GM23338 (cell line): ENCODE measurements at regions not wholly inside any gene's neighbourhood (a gene's known extent, or its start where the extent isn't known, plus 50 kb on each side); places are given as distances from the start of the nearest gene placed in this dataset.
A peak's percentile ranks its signal among the peaks of the same experiment; 100 is the strongest.

Experiments used
- ATAC-seq: fragments of 200-7000 bp; cut with Tn5 transposase; 3 replicates; pipeline ENCODE4 v1.9.1; 2020
- DNase-seq: peaks from one replicate; pipeline ENCODE4 v3.0.0-alpha.2; 2015; ENCODE audit warnings: low spot score
- H2AFZ ChIP-seq: fragments of 200-600 bp; sonication (generic); 2 replicates; pipeline ENCODE4 v1.8.0; 2016; ENCODE audit warnings: antibody characterized with exemption, mild to moderate bottlenecking, moderate library complexity
- H3F3A ChIP-seq: fragments of 200-600 bp; sonication (generic); replicated peaks from 2 replicates; pipeline ENCODE4 v1.8.0; 2017; ENCODE audit warnings: antibody characterized with exemption, mixed run types, low read depth
- H3K27ac ChIP-seq: fragments of 200-600 bp; sonication (generic); 2 replicates; pipeline ENCODE4 v1.6.1; 2016; ENCODE audit warnings: low read depth
- H3K27me3 ChIP-seq: fragments of 200-600 bp; sonication (generic); 2 replicates; pipeline ENCODE4 v1.8.0; 2016; ENCODE audit warnings: mild to moderate bottlenecking, mixed run types, moderate library complexity; ENCODE audit not compliant: insufficient read depth
- H3K36me3 ChIP-seq: fragments of 200-600 bp; sonication (generic); 2 replicates; pipeline ENCODE4 v1.8.0; 2016; ENCODE audit warnings: mild to moderate bottlenecking; ENCODE audit not compliant: insufficient read depth
- H3K4me1 ChIP-seq: fragments of 200-600 bp; sonication (generic); 2 replicates; pipeline ENCODE4 v1.8.0; 2016; ENCODE audit warnings: mild to moderate bottlenecking, moderate library complexity; ENCODE audit not compliant: insufficient read depth
- H3K4me2 ChIP-seq: fragments of 200-600 bp; sonication (generic); 2 replicates; pipeline ENCODE4 v1.7.1; 2017; ENCODE audit warnings: mixed run types
- H3K4me3 ChIP-seq: fragments of 200-600 bp; sonication (generic); 2 replicates; pipeline ENCODE4 v1.6.1; 2016; ENCODE audit warnings: mixed run types
- H3K79me2 ChIP-seq: fragments of 200-600 bp; sonication (generic); replicated peaks from 2 replicates; pipeline ENCODE4 v1.8.0; 2017; ENCODE audit warnings: mild to moderate bottlenecking; ENCODE audit not compliant: insufficient read depth
- H3K9me2 ChIP-seq: fragments of 200-600 bp; sonication (generic); 2 replicates; pipeline ENCODE4 v1.8.0; 2017; ENCODE audit not compliant: insufficient read depth
- H4K20me1 ChIP-seq: fragments of 200-600 bp; sonication (generic); replicated peaks from 2 replicates; pipeline ENCODE4 v1.8.0; 2017; ENCODE audit warnings: mild to moderate bottlenecking; ENCODE audit not compliant: insufficient read depth
- H3K27ac Mint-ChIP-seq: 2 replicates; pipeline ENCODE4 v1.8.0; 2020; ENCODE audit warnings: inconsistent platforms, mild to moderate bottlenecking, moderate library complexity, mixed read lengths
- H3K27me3 Mint-ChIP-seq: 3 replicates; pipeline ENCODE4 v1.8.0; 2022; ENCODE audit warnings: low read depth, mild to moderate bottlenecking, moderate library complexity, mixed read lengths, inconsistent platforms; ENCODE audit not compliant: insufficient read depth, poor library complexity
- H3K36me3 Mint-ChIP-seq: 3 replicates; pipeline ENCODE4 v1.8.0; 2021; ENCODE audit warnings: low read depth, mild to moderate bottlenecking, inconsistent platforms, moderate library complexity, mixed read lengths
- H3K4me1 Mint-ChIP-seq: 3 replicates; pipeline ENCODE4 v1.8.0; 2020; ENCODE audit warnings: mild to moderate bottlenecking, inconsistent platforms, mixed read lengths
- H3K4me3 Mint-ChIP-seq: 3 replicates; pipeline ENCODE4 v1.8.0; 2021; ENCODE audit warnings: moderate library complexity, mild to moderate bottlenecking, inconsistent platforms, mixed read lengths
- H3K9me3 Mint-ChIP-seq: 3 replicates; pipeline ENCODE4 v1.8.0; 2020; ENCODE audit warnings: moderate library complexity, mild to moderate bottlenecking, inconsistent platforms, mixed read lengths
- CREB1 ChIP-seq: fragments of 250-450 bp; sonication (Bioruptor Pico); IDR thresholded peaks from 2 replicates; pipeline ENCODE4 v1.5.0; 2020; ENCODE audit warnings: low read depth, mild to moderate bottlenecking, moderate library complexity
- NANOG ChIP-seq: IDR thresholded peaks from 2 replicates; pipeline ENCODE4 v1.6.1; 2016; ENCODE audit warnings: antibody characterized with exemption, borderline replicate concordance
- STAT1 ChIP-seq: IDR thresholded peaks from one replicate; pipeline ENCODE4 v1.6.1; 2016; ENCODE audit warnings: antibody characterized with exemption; ENCODE audit not compliant: unreplicated experiment
- TF ChIP-seq, protein P1 (sequence below): fragments of 250-450 bp; sonication (Bioruptor Pico); IDR thresholded peaks from 2 replicates; pipeline ENCODE4 v1.5.0; 2020; ENCODE audit warnings: mild to moderate bottlenecking, moderate library complexity
- TF ChIP-seq, protein P2 (sequence below): IDR thresholded peaks from one replicate; pipeline ENCODE4 v1.6.1; 2018; ENCODE audit warnings: antibody characterized with exemption; ENCODE audit not compliant: unreplicated experiment

DNA sequence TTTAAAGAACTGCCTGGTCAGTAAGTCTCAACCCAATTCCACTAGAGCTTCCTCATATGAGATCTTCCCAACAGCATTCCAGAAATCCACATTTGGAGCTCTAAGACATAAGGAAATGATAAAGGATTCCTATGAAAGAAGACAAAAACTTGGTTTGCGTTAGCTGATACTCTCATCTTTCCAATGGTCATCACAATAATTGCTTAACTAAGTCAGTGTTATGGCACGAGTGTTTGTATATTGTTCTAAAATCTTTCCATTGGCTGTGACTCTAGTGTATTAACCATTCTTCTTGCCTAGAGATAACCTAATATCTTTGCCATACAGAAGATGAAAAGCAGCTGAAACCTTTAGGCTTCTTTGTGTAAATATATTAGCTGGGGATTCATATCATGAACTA, 289.0 kb downstream of the SNX13 start (continued):
- TF ChIP-seq, protein P1, sequence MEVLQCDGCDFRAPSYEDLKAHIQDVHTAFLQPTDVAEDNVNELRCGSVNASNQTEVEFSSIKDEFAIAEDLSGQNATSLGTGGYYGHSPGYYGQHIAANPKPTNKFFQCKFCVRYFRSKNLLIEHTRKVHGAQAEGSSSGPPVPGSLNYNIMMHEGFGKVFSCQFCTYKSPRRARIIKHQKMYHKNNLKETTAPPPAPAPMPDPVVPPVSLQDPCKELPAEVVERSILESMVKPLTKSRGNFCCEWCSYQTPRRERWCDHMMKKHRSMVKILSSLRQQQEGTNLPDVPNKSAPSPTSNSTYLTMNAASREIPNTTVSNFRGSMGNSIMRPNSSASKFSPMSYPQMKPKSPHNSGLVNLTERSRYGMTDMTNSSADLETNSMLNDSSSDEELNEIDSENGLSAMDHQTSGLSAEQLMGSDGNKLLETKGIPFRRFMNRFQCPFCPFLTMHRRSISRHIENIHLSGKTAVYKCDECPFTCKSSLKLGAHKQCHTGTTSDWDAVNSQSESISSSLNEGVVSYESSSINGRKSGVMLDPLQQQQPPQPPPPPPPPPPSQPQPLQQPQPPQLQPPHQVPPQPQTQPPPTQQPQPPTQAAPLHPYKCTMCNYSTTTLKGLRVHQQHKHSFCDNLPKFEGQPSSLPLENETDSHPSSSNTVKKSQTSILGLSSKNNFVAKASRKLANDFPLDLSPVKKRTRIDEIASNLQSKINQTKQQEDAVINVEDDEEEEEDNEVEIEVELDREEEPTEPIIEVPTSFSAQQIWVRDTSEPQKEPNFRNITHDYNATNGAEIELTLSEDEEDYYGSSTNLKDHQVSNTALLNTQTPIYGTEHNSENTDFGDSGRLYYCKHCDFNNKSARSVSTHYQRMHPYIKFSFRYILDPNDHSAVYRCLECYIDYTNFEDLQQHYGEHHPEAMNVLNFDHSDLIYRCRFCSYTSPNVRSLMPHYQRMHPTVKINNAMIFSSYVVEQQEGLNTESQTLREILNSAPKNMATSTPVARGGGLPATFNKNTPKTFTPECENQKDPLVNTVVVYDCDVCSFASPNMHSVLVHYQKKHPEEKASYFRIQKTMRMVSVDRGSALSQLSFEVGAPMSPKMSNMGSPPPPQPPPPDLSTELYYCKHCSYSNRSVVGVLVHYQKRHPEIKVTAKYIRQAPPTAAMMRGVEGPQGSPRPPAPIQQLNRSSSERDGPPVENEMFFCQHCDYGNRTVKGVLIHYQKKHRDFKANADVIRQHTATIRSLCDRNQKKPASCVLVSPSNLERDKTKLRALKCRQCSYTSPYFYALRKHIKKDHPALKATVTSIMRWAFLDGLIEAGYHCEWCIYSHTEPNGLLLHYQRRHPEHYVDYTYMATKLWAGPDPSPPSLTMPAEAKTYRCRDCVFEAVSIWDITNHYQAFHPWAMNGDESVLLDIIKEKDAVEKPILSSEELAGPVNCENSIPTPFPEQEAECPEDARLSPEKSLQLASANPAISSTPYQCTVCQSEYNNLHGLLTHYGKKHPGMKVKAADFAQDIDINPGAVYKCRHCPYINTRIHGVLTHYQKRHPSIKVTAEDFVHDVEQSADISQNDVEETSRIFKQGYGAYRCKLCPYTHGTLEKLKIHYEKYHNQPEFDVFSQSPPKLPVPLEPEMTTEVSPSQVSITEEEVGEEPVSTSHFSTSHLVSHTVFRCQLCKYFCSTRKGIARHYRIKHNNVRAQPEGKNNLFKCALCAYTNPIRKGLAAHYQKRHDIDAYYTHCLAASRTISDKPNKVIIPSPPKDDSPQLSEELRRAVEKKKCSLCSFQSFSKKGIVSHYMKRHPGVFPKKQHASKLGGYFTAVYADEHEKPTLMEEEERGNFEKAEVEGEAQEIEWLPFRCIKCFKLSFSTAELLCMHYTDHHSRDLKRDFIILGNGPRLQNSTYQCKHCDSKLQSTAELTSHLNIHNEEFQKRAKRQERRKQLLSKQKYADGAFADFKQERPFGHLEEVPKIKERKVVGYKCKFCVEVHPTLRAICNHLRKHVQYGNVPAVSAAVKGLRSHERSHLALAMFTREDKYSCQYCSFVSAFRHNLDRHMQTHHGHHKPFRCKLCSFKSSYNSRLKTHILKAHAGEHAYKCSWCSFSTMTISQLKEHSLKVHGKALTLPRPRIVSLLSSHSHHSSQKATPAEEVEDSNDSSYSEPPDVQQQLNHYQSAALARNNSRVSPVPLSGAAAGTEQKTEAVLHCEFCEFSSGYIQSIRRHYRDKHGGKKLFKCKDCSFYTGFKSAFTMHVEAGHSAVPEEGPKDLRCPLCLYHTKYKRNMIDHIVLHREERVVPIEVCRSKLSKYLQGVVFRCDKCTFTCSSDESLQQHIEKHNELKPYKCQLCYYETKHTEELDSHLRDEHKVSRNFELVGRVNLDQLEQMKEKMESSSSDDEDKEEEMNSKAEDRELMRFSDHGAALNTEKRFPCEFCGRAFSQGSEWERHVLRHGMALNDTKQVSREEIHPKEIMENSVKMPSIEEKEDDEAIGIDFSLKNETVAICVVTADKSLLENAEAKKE (CRISPR knock-in tag), result no peak
- TF ChIP-seq CREB1, result no peak

DNA sequence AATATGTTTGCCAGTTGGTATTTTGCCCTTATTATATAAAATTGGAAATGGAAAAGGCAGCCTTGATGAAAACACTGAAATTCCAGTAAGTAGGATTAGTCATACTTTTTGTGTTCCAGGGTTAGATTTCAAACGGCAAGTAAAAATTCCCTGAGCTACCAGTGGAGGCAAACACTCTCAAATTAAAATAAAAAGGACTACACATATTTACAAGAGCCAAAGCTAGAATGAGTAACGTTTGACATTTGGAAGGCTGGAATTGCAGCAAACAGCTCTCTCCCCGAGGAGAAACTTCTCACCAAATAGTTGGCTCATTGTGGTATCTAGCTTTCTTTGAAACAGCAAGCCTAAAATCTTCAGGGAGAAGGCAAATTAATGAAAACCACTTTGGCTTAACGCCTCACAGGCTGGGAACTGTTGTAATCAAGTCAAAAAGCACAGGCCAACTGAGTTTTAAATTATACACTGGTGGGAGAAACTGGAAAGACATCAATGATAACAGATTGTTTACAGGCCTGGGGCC, 288.4 kb downstream of the SNX13 start:
- no peak overlapping the region for H3K27ac ChIP-seq
- Mint-ChIP-seq H3K4me3 (no peak overlapping the region), H3K4me1 (0 out of 3 replicates have a peak, but pooled peaks cover 1% of the 10 kb centered on the region), H3K36me3 (no peaks in the 10 kb centered on the region), H3K27me3 (no peaks in the 10 kb centered on the region), H3K9me3 (no peaks in the 10 kb centered on the region), H3K27ac (no peak overlapping the region)
- DNase-seq (no peak), ATAC-seq (no peak)
- 0 out of 2 replicates have a peak overlapping the region, but pooled peaks have one; percentile 64 for H2AFZ ChIP-seq
- H4K20me1 ChIP-seq, result no peaks in the 10 kb centered on the region
- H3K9me2 ChIP-seq, result no peaks in the 10 kb centered on the region; the same call in 1 of the 2 replicates
- no peaks in the 10 kb centered on the region for H3K27me3 ChIP-seq
- H3K36me3 ChIP-seq, result no peaks in the 10 kb centered on the region
- H3K4me3 ChIP-seq, result no peak overlapping the region
- H3K79me2 ChIP-seq, result no peaks in the 10 kb centered on the region
- 0 out of 2 replicates have a peak, but pooled peaks cover 2% of the 10 kb centered on the region for H3K4me1 ChIP-seq
- no peaks in the 10 kb centered on the region for H3F3A ChIP-seq
- no peak overlapping the region for H3K4me2 ChIP-seq
- no peak for TF ChIP-seq STAT1
- TF ChIP-seq, protein P1 (CRISPR knock-in tag), result no peak
- TF ChIP-seq, protein P2, sequence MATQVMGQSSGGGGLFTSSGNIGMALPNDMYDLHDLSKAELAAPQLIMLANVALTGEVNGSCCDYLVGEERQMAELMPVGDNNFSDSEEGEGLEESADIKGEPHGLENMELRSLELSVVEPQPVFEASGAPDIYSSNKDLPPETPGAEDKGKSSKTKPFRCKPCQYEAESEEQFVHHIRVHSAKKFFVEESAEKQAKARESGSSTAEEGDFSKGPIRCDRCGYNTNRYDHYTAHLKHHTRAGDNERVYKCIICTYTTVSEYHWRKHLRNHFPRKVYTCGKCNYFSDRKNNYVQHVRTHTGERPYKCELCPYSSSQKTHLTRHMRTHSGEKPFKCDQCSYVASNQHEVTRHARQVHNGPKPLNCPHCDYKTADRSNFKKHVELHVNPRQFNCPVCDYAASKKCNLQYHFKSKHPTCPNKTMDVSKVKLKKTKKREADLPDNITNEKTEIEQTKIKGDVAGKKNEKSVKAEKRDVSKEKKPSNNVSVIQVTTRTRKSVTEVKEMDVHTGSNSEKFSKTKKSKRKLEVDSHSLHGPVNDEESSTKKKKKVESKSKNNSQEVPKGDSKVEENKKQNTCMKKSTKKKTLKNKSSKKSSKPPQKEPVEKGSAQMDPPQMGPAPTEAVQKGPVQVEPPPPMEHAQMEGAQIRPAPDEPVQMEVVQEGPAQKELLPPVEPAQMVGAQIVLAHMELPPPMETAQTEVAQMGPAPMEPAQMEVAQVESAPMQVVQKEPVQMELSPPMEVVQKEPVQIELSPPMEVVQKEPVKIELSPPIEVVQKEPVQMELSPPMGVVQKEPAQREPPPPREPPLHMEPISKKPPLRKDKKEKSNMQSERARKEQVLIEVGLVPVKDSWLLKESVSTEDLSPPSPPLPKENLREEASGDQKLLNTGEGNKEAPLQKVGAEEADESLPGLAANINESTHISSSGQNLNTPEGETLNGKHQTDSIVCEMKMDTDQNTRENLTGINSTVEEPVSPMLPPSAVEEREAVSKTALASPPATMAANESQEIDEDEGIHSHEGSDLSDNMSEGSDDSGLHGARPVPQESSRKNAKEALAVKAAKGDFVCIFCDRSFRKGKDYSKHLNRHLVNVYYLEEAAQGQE, result no peak
- TF ChIP-seq NANOG, result no peak
